HG03571 (cell line): ENCODE measurements at regions not wholly inside any gene's neighbourhood (a gene's known extent, or its start where the extent isn't known, plus 50 kb on each side); places are given as distances from the start of the nearest gene placed in this dataset.
"Not testable (repeated sequence)": the region's sequence is repeated elsewhere in the genome, so short reads cannot be mapped to it uniquely, and the experiment has no call there.

Source experiments
- ATAC-seq: cut with Tn5 transposase; IDR thresholded peaks from one replicate; pipeline ENCODE4 v1.9.1; 2021; ENCODE audit not compliant: unreplicated experiment

- no peak for ATAC-seq
Observed at GRCh38 chr20:1757606-1758512, 100.3 kb upstream of the SIRPG start.

DNA sequence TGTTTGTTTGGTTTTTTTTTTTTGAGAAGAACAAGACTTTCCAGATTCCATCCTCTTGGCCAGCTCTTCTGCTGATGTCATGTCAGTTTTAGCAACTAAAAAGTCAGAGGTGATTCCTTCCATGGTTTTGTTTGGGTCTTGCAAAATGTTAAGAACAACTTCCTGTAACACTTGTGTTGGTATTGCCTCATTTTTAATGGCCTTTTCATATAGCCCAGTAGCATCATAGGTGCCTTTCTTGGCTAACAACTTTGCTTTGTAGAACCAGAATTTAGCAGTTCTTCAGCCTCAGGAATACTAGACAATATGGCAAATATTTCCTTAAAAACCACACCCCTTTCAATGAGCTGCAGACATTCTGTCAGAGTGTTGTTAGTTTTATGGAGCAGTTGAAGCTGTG, 99.5 kb upstream of the SIRPG start:
- no peak for ATAC-seq

GRCh38 chr20:1754749-1755148, 97.2 kb upstream of the SIRPG start:
- ATAC-seq: no peak

DNA sequence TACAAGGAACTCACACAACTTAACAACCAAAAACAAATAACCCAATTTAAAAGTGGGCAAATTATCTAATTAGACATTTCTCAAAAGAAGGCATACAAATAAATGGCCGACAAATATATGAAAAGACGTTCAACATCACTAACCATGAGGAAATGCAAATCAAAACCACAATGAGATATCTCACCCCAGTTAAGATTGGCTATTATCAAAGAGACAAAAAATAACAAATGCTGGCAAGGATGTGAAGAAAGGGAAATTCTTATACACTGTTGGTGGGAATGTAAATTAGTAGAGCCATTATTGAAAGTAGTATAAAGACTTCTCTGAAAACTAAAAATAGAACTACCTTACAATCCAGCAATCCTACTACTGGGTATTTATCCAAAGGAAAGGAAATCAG, 96.7 kb upstream of the SIRPG start:
- no peak for ATAC-seq

DNA sequence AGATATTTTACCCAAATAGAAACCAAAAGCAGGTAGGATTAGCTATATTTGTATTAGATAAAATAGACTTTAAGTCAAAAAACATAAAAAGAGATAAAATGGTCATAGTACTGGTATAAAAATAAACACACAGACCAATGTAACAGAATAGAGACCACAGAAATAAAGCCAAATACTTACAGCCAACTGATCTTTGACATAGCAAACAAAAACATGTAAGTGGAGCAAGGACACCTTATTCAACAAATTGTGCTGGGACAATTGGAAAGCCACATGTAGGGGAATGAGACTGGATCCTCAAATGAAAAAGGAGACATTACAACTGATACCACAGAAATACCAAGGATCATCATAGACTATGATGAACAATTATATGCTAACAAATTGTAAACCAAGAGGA, 94.5 kb upstream of the SIRPG start:
- ATAC-seq: no peak

DNA sequence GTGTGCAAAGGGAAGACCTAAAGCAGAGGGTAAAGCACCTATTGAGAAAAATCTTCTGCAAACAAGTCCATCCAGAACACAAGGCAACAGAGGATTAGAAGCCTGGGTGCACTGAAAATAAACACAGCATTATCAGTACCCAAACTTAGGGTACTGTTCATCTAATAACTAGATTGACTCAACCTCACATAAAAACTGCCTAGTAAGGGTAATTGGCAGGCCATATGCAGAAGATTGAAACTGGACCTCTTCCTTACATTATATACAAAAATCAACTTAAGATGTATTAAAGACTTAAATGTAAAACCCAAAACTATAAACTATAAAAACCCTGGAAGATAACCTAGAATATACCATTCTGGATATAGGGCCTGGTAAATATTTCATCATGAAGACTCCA, 91.2 kb upstream of the SIRPG start:
- no peak for ATAC-seq

DNA sequence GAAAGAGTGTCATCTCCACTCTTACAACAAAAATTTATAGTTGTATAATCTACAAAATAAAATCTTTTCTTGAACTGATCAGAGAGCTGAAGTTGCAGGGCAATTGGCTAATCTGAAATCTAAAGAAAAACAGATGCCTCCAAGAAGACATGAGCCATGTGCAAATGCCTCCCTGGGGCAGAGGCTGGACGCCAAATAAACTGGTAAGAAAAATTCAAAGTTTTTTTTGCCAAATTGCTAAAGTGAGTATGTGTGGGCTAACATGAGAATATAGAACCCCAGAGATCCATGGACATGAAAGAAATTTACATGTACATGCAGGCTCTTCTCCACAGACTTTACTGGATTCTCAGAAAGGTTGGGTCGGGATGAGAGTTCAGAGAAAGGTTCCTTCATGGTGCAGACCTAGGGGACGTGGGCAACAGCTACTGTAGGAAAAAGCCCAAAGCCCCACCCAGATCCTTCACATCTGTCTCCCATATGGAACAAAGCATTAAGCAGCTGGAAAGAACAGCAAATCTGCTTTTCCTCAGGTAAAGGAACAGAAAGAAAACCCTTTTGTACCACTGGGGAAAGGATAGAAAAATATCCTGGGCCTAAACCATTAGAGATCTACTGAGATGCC, 90.5 kb upstream of the SIRPG start:
- no peak for ATAC-seq

DNA sequence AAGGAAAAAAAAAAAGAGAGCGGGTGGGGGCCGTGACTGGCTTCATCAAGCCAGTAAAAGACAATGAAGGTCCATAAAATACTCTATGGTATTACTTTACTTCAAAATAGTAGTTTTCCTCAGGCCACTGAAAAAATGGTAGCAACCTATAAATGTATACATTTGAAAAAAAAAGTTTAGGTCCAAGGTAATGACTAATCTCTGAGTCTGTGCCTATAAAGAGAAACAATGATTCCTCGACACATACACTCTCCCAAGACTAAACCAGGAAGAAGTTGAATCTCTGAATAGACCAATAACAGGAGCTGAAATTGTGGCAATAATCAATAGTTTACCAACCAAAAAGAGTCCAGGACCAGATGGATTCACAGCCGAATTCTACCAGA, 84.5 kb upstream of the SIRPG start:
- not testable (repeated sequence) for ATAC-seq

- ATAC-seq: no peak
Observed at GRCh38 chr20:1741309-1742048, 83.9 kb upstream of the SIRPG start.

- ATAC-seq: no peak
Observed at GRCh38 chr20:1737134-1737533, 79.6 kb upstream of the SIRPG start.

DNA sequence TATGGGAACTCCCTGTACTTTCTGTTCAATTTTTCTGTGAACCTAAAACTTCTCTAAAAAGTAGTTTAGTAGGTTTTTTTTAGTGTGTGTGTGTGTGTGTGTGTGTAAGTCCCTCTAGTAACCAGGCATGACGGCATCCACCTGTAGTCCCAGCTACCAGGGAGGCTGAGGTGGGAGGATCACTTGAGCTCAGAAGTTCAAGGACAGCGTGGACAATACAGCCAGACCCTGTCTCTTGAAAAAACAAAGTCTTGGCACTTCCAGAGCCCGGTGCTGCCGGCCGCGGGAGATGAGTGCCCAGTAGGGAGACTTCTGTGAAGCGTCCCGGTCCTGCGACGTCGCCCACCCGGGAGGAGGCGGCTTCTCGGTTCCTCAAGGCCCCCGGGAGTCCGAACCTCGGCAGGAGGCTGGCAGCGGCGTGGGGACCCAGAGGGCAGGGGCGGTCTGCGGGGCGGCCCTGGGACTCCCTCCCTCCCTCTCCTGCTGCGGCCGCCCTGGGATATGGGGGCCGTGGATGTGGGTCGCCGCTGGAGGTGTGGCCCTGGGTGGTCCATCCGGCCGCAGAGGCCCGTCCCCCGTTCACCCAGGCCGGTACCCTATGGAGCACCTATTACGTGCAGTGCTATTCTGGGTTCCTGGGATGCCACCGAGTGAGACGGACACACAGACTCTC, 78.0 kb upstream of the SIRPG start:
- no peak for ATAC-seq

DNA sequence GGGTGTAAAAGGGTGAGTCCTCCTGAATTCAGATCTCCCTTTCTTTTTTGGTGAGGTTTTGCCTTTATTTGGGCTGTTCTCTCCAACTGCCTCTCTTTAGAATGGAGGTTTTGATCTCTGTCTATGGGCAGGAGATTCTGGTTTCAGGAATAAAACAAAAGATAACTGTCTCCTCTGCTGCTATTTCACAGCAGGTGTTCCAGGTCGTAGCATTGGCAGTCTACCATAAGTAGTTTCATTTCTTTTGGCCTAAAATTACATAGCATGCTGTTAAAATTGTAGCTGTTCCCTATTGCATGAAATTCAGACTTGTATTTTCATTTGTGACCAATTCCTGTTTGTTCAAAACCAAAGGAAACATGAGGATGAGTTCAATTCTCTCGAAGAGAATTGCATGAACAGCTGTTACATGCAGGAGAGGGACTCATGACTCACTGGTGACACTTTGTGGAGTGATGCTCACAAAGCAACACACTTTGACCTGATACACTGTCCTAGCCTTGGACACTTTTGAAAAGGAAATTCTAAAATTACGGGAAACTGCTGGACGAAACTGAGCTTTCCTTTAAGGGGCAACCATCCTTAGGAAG, 76.8 kb upstream of the SIRPG start:
- no peak for ATAC-seq

GRCh38 chr20:1731828-1732375, 74.3 kb upstream of the SIRPG start:
- ATAC-seq: not testable (repeated sequence)

- ATAC-seq: not testable (repeated sequence)
Observed at GRCh38 chr20:1730981-1731711, 73.6 kb upstream of the SIRPG start.

DNA sequence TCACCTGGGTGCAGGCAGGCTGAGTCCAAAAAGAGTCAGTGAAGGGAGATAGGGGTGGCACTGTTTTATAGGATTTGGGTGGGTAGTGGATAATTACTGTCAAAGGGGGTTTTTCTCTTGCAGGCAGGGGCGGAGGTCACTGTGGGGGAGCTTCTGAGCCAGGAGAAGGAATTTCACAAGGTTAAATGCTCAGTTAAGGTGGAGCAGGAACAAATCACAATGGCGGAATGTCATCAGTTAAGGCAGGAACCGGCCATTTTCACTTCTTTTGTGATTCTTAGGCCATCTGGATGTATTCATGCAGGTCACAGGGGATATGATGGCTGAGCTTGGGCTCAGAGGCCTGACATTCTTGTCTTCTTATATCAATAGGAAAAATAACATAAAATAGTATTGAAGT, 69.7 kb upstream of the SIRPG start:
- ATAC-seq: not testable (repeated sequence)

DNA sequence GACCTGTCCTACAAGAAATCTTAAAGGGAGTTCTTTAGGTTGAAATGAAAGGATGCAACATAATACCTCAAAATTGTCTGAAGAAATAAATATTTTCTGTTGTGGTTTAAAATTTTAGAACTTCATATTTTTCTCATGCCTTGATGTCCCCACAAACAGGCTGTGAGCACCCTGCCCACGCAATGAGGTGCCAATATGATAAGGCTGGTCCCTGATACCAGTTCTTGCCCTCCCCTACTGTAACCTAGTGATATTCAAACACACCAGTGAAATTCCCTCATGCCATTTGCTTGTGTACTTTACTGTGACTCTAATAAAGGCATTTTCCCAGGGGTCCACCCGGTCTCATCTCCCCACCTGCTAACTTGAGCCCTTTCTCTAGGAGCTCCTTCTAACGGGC, 67.3 kb upstream of the SIRPG start:
- ATAC-seq: no peak

- ATAC-seq: no peak
Observed at GRCh38 chr20:1722513-1723050, 65.0 kb upstream of the SIRPG start.

DNA sequence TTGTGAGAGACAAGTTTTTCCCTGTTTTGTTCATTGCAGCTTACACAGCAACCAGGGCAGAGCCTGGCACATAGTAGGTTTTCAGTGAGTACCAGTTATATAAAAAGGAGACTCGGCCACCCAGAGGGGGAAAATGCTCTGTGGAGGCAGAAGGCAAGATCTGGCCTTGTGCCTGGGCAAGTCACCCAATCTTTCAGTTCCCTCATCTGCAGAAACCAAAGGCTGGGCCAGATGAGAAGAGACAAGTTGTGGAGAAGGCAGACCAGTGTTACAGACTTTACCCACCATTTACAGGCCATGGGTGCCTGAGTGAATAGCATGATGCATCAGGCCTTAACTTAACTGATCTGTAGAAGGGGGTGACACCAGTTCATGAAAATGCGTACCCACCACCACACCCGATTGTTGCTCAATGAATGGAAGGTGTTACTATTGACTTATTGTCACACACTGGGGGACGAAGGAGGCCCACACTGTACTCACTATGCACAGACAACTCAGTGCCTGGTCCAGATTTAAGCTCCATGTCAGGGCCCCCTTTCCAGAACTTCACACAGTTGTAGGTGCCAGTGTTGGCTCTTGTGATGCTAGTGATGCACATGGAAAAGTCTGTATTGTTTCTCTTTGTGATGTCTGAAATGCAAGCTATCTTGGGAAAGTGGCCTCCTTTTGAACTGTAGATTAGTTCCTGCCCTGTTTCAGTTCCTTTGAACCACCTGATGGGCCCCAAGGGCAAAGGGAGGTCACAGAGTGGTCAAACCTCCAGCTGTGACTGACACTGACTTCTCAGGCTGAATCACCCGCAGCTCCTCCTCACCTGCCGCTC, 64.3 kb upstream of the SIRPG start:
- no peak for ATAC-seq
